ENCODE measurements at regions not wholly inside any gene's neighbourhood (a gene's known extent, or its start where the extent isn't known, plus 50 kb on each side); places are given as distances from the start of the nearest gene placed in this dataset.

DNA sequence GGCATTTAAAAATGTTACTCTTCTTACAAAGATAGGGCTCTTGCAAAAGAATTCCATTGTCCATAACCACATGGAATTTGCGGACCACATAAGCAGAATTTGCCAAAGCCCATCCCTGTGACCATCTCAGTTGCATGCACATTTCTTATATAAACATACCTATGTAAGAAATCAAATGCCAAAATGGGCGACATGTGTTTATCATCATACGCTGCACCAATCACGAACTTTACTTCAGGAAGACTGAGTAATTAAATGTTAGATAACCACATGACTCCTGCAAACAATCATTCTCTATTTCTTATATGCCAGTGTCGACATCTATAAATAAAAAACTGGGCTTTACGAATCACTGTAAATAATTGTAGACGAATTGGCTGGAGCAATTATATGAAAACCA lies 186.1 kb upstream of the RBMS1 start:
- no peak overlapping the region for H3K4me2 ChIP-seq (ENCODE audit: low read length)
- no peaks in the 10 kb centered on the region for H3K36me3 ChIP-seq (ENCODE audit: insufficient read depth, low read length)
- H3K9me3 ChIP-seq (ENCODE audit: low read length): no peaks in the 10 kb centered on the region
- TF ChIP-seq CTCF (IDR thresholded peaks at IDR 0.05; ENCODE audit: low read length) (no peak), EZH2 (IDR thresholded peaks at IDR 0.05; ENCODE audit: borderline replicate concordance, low read length) (no peak)
- H3F3A ChIP-seq (ENCODE audit: insufficient read depth, low read length): no peaks in the 10 kb centered on the region
- no peaks in the 10 kb centered on the region for H3K79me2 ChIP-seq (ENCODE audit: insufficient read depth, low read length)
- no peak overlapping the region for H3K4me3 ChIP-seq (ENCODE audit: low read depth, low read length, poor library complexity, severe bottlenecking)
- no peak overlapping the region for H2AFZ ChIP-seq (ENCODE audit: low read length)
- H3K4me1 ChIP-seq (ENCODE audit: insufficient read depth, low read length, severe bottlenecking): no peaks in the 10 kb centered on the region
- H3K27me3 ChIP-seq (ENCODE audit: insufficient read depth, low read length): no peaks in the 10 kb centered on the region
- H3K9me2 ChIP-seq (ENCODE audit: low read depth, low read length): no peaks in the 10 kb centered on the region
- no peak overlapping the region for H3K27ac ChIP-seq (ENCODE audit: low read depth, low read length, poor library complexity, severe bottlenecking)
- no peaks in the 10 kb centered on the region for H4K20me1 ChIP-seq (ENCODE audit: insufficient read depth, low read length)
- no peak overlapping the region for H3K9ac ChIP-seq (ENCODE audit: low read length)

DNA sequence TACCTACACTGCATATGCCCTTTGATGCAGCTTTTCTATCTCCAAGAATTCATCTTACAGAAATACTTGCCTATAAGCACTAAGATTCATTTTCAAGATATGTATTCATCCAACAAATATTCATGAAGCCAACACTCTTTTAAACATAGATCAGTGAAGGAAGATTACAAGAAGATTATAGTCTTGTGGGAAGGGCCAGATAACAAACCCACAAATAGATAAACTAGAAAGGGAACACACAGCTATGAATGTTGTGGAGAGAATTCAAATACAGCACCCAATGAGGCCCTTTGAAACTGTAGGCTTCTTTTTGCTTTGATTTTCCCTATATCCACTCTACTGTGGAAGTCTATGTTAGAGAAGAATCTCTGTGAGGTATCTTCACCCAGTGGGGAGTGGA lies 186.7 kb upstream of the RBMS1 start:
- H3K9me2 ChIP-seq (ENCODE audit: low read depth, low read length): no peaks in the 10 kb centered on the region
- H3K27ac ChIP-seq (ENCODE audit: low read depth, low read length, poor library complexity, severe bottlenecking): no peak overlapping the region
- H4K20me1 ChIP-seq (ENCODE audit: insufficient read depth, low read length): no peaks in the 10 kb centered on the region
- H3K9me3 ChIP-seq (ENCODE audit: low read length): no peaks in the 10 kb centered on the region
- no peaks in the 10 kb centered on the region for H3K79me2 ChIP-seq (ENCODE audit: insufficient read depth, low read length)
- H3F3A ChIP-seq (ENCODE audit: insufficient read depth, low read length): no peaks in the 10 kb centered on the region
- H2AFZ ChIP-seq (ENCODE audit: low read length): no peak overlapping the region
- no peaks in the 10 kb centered on the region for H3K4me1 ChIP-seq (ENCODE audit: insufficient read depth, low read length, severe bottlenecking)
- TF ChIP-seq EZH2 (IDR thresholded peaks at IDR 0.05; ENCODE audit: borderline replicate concordance, low read length) (no peak), CTCF (IDR thresholded peaks at IDR 0.05; ENCODE audit: low read length) (no peak)
- H3K36me3 ChIP-seq (ENCODE audit: insufficient read depth, low read length): no peaks in the 10 kb centered on the region
- no peak overlapping the region for H3K4me3 ChIP-seq (ENCODE audit: low read depth, low read length, poor library complexity, severe bottlenecking)
- H3K4me2 ChIP-seq (ENCODE audit: low read length): no peak overlapping the region
- H3K27me3 ChIP-seq (ENCODE audit: insufficient read depth, low read length): no peaks in the 10 kb centered on the region
- no peak overlapping the region for H3K9ac ChIP-seq (ENCODE audit: low read length)

- Histone ChIP-seq H3K4me2 (ENCODE audit: low read length) (no peak overlapping the region), H3K4me1 (ENCODE audit: insufficient read depth, low read length, severe bottlenecking) (no peaks in the 10 kb centered on the region), H3K9ac (ENCODE audit: low read length) (no peak overlapping the region), H3K36me3 (ENCODE audit: insufficient read depth, low read length) (no peaks in the 10 kb centered on the region), H3K27me3 (ENCODE audit: insufficient read depth, low read length) (no peaks in the 10 kb centered on the region), H3F3A (ENCODE audit: insufficient read depth, low read length) (no peaks in the 10 kb centered on the region), H3K9me2 (ENCODE audit: low read depth, low read length) (no peaks in the 10 kb centered on the region), H3K79me2 (ENCODE audit: insufficient read depth, low read length) (no peaks in the 10 kb centered on the region), H3K4me3 (ENCODE audit: low read depth, low read length, poor library complexity, severe bottlenecking) (no peak overlapping the region), H3K27ac (ENCODE audit: low read depth, low read length, poor library complexity, severe bottlenecking) (no peak overlapping the region), H2AFZ (ENCODE audit: low read length) (no peak overlapping the region), H3K9me3 (ENCODE audit: low read length) (no peaks in the 10 kb centered on the region), H4K20me1 (ENCODE audit: insufficient read depth, low read length) (no peaks in the 10 kb centered on the region)
- TF ChIP-seq CTCF (IDR thresholded peaks at IDR 0.05; ENCODE audit: low read length) (no peak), EZH2 (IDR thresholded peaks at IDR 0.05; ENCODE audit: borderline replicate concordance, low read length) (no peak)
Observed at GRCh38 chr2:160680974-160681373, 187.4 kb upstream of the RBMS1 start.
